GM21423 (cell line): ENCODE measurements at regions not wholly inside any gene's neighbourhood (a gene's known extent, or its start where the extent isn't known, plus 50 kb on each side); places are given as distances from the start of the nearest gene placed in this dataset.
A peak's percentile ranks its signal among the peaks of the same experiment; 100 is the strongest.

ENCODE experiments used
- ATAC-seq: cut with Tn5 transposase; IDR thresholded peaks from one replicate; pipeline ENCODE4 v1.9.1; 2021; ENCODE audit warnings: mild to moderate bottlenecking, moderate library complexity; ENCODE audit not compliant: unreplicated experiment

- no peak for ATAC-seq
These were observed 468.7 kb downstream of the ADGRL2 start for GRCh38 chr1:82269431-82269830.

DNA sequence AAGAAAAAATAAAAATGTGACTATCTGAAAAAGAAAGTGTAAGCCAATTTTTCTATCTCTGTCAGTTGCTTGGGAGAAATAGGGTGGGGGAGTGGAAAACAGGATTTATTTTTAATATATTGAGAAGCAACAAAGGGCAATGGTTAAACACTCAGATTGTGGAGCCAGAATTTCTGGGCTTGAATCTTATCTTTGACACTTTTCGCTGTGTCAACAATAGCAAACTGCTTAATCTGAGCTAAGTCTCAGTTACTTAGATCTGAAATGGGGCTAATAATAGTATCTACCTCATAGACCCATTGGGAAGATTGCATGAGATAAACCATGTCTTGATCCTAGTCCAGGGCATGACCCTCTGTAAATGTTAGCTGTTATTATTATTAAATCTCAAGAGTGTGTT lies 468.1 kb downstream of the ADGRL2 start:
- no peak for ATAC-seq

DNA sequence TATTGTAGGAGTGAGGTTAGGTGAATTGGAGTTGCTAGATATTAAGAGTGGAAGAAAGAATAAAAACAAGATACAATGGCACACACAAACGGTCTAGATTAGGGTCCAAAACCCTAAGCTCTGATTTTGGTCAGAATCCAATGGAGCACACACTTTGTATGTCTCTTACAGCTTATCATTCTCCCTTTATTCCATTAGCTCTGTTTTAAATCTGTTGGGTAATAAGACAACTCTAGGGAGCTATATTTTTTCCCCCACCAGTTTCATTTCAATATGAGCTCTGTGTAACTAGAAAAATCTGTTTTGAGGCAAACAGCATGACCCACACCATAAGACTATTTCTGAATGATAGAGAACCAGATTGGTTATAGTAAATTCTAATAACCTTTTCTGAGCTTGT lies 465.6 kb downstream of the ADGRL2 start:
- ATAC-seq = no peak

DNA sequence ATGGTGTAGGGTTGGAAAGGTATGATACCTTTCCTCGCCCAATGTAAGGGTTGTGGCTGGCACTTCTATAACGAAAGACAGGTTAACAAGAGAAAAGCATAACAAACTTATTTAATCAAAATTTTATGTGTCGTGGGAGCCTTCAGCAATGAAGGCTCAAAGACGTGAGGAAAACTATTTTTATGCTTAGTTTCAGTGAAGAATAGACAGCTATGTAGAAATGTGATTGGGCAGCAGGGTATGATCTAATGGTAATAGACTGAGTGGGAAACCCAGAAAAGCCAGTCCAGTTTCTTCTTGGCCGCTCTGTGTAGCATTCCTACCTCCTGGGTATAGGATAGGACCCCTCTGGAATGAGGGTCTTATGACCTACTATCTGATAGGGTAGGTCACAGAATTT lies 464.7 kb downstream of the ADGRL2 start:
- no peak for ATAC-seq

DNA sequence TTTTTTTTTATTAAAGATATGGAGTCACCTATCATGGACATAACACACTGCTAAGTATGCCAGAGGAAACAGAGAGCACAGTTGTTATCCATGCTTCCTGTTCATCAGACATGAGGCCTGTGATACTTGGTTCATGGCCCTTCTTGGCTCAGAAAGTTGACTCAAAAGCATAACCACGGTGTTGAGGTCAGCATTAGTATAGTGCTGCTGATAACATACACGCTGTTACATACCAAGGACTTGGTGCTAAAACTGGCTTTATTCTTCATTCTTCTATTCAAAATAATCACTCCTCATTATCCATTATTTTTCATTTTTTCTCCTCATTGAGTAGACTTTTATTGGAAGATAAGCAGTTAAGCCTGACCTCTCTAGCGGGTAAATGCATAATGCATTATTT lies 464.1 kb downstream of the ADGRL2 start:
- no peak for ATAC-seq

- ATAC-seq = no peak
These were observed 462.7 kb downstream of the ADGRL2 start for GRCh38 chr1:82263396-82263795.

GRCh38 chr1:82260666-82261065 lies 459.9 kb downstream of the ADGRL2 start:
- ATAC-seq = no peak

DNA sequence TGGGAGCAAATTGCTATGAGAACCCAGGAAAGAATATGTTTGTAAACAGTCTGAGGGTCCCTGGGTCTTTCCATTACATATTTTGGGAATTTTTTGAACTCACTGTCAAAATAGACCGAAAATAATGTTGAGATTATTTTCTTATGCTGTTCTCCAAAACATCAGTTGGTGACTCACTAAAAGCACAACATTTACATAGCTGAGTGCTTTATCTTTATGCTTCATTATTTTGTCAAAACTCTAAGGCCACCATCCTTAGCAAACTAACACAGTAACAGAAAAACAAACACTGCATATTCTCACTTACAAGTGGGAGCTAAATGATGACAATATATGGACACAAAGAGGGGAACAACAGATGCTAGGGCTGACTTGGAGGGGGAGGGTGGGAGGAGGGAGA lies 459.3 kb downstream of the ADGRL2 start:
- ATAC-seq = no peak

- ATAC-seq = no peak
These were observed 458.2 kb downstream of the ADGRL2 start for GRCh38 chr1:82258887-82259286.

GRCh38 chr1:82246050-82246449 lies 445.3 kb downstream of the ADGRL2 start:
- no peak for ATAC-seq

DNA sequence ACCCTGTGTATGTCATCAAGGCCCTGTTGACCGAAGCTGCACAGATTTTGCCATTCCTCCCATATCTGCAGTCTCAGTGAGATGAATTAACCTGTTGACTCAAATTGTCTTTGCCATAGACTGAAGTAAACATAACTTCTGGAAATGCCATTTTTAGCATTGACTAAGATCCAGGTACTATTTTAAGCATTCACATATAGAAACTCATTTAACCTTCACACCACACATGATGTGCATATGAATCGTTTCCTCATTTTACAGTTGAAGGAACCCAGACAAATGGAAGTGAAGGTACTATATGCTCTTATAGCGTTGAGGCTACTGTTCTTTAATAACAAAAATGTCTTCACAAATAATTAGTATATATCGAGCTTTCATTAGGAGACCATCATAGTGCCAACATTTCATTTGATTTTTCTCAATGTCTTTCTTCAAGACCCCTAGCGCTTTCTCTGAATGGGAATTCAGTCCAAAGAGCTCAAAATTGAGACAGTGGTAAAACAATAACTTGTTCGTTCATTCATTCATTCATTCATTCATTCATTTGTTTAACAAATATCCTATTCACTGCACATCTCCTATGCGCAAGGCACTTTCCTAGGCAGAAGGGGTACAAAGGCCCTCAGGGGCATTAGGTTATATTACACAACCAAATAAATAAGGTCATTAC lies 444.7 kb downstream of the ADGRL2 start:
- no peak for ATAC-seq

GRCh38 chr1:82240571-82240970 lies 439.8 kb downstream of the ADGRL2 start:
- no peak for ATAC-seq

- ATAC-seq = no peak
These were observed 429.9 kb downstream of the ADGRL2 start for GRCh38 chr1:82230667-82231066.

DNA sequence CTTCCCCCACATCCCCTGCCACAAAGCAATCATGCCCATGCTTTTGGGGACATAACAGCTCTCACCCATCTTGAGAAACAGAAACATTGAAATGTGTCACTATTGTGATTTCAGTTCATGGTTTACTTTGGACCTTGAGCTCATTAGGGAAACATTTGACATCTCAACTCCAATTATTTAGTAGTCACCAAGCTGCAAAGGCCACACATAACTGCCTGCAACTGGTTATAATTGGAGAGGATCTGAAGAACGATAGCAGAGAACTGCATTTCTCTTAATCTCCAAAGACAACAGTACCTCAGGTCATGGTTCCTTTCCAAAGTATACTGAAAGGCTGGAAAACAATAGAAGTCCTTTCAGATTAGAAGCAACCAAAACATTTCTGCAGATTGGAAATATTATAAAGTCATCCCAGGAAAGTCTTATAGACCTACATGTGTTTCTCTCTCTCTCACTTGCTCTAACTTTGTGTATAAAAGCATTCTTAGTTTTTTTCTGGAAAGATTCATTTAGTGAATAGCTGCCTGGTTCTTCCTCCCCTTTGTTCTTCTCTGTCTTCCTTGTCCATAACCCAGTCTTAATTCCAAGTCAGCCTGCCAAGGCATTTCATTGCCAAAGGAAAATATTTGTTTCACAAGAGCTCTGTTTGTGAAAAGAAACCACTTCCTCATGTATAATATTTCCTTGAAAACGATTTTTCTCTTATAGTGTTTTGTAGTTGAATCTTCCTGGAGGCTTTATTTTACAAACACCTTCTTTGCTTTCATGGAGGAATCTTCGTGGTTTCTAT lies 426.8 kb downstream of the ADGRL2 start:
- ATAC-seq = no peak

GRCh38 chr1:82226186-82226505 lies 425.4 kb downstream of the ADGRL2 start:
- ATAC-seq = no peak

GRCh38 chr1:82225421-82226185 lies 424.9 kb downstream of the ADGRL2 start:
- peak; percentile 52 for ATAC-seq

DNA sequence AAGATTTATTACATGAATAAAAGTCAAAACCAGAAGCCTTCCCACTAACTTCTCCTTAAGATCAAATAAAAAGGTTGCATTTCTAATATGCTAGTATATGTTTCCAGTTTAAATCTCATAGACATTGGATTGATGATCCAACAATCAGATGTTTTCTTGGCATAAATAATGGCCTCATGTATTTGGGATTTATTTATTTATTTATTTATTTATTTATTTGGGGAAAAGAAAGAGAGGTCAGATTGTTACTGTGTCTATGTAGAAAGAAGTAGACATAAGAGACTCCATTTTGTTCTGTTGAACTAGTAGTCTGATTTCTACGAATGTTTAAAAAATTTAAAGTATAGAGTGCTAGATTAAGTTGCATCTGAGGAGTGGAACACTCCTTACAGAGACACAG lies 422.4 kb downstream of the ADGRL2 start:
- no peak for ATAC-seq

DNA sequence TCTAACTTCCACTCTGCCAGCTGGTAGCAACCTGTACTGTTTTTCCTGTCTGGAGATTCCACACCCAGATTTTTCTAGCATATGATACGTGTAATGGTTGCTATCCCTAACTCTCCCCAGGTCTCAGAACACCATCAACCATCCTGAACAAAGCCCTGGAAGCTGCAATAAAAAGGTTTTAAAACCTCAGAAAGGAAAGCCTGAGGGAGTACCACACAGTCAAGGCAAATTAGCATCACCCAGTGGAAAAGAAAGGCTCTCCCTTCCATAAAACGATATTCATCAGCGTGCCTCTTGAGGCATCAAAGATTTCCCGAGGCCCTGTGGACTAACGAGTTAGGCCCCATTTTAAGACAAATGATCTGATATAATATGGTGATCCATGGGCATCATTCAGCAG lies 421.0 kb downstream of the ADGRL2 start:
- ATAC-seq = no peak

- no peak for ATAC-seq
These were observed 420.0 kb downstream of the ADGRL2 start for GRCh38 chr1:82220754-82221153.

DNA sequence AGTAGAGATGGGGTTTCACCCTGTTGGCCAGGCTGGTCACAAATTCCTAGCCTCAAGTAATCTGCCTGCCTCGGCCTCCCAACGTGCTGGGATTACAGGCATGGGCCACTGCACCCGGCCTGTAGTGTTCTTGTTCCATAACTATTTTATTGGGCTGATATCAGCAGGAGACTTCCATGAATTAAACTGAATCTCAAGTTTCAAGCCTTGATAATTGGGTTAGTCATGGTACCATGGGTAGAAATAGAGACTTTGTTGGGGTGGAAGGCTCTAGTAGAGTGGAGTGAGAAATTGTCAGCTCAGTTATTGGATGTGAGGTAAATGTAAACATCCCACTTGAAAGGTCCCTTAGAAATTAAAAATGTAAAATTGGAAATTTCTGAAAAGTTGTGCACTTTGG lies 419.1 kb downstream of the ADGRL2 start:
- no peak for ATAC-seq

DNA sequence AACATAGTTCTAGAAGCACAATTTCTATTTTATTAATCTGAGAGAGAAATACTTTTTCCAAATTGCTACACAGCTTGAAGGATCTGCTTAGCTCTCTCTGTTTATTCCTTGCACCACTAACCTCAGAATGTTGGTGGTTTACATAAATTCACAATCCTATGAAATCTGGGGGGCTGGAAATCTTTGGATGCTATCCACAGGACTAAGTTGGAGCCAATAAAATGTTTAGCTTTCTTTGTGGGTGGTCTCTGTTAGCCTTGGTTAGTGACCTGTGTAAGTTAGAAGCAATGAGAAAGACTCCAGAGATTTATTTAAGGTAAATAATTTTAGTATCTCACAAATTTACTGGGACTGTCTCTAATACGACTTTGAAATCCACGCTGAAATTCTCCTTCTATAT lies 418.1 kb downstream of the ADGRL2 start:
- ATAC-seq = no peak

- no peak for ATAC-seq
These were observed 415.1 kb downstream of the ADGRL2 start for GRCh38 chr1:82215853-82216175.
